IgD-negative memory B cell (primary cell): ENCODE measurements at regions not wholly inside any gene's neighbourhood (a gene's known extent, or its start where the extent isn't known, plus 50 kb on each side); places are given as distances from the start of the nearest gene placed in this dataset.
"Not testable (repeated sequence)": the region's sequence is repeated elsewhere in the genome, so short reads cannot be mapped to it uniquely, and the experiment has no call there.

Experiments used
- H3K27ac Mint-ChIP-seq, 3 donors: one replicate each; pipeline ENCODE4 v1.8.0; 2020 to 2022; ENCODE audit warnings: mild to moderate bottlenecking in 3 of 3, mixed read lengths in 3 of 3, moderate library complexity in 1 of 3
- H3K27me3 Mint-ChIP-seq: one replicate; pipeline ENCODE4 v1.8.0; 2021; ENCODE audit warnings: mixed read lengths
- H3K36me3 Mint-ChIP-seq: one replicate; pipeline ENCODE4 v1.8.0; 2020; ENCODE audit warnings: mild to moderate bottlenecking, mixed read lengths
- H3K4me1 Mint-ChIP-seq, 3 donors: one replicate each; pipeline ENCODE4 v1.8.0; 2020 to 2022; ENCODE audit warnings: mixed read lengths in 3 of 3, mild to moderate bottlenecking in 1 of 3
- H3K4me3 Mint-ChIP-seq, 4 donors: one replicate each; pipeline ENCODE4 v1.8.0; 2020 to 2022; ENCODE audit warnings: mild to moderate bottlenecking in 4 of 4, mixed read lengths in 4 of 4, moderate library complexity in 3 of 4
- H3K9me3 Mint-ChIP-seq, 3 donors: one replicate each; pipeline ENCODE4 v1.8.0; 2020 to 2021; ENCODE audit warnings: mixed read lengths in 3 of 3, mild to moderate bottlenecking in 1 of 3

DNA sequence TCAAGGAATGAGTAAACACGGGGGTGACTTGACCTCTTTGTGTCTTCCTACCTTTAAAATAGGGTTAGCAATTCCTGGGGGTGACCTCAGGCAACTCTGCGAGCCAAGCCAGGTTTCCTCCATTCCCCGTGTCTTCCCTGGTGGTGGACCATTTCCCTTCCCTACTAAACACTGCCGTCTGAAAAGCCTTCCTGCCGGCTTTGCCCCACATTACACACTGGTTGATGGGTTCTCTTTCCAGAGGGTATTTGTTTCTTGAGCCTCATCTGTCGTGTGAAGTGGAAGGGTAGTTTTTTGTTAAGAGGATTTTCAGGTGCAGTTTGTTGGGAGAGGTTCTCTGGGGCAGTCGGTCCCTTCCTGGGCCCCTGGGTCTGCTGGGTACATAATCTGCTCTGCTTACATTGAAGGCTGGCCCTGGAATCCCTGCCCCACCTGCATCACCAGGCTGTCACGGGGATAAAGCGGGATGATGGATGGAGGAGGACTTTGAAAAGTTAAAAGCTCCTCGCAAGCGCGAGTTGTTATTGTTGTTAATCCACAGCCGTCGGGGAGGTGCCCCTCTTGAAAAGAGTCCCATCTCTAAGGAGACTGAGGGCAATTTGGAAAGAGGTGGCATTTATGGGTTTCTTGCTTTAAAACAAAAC lies 175.4 kb upstream of the SPRED2 start:
- Mint-ChIP-seq H3K9me3 (peaks cover 0 to 2% (median 0%) of the 10 kb centered on the region in 3 donors), H3K4me1 (peaks cover 22 to 44% (median 42%) of the 10 kb centered on the region in 3 donors), H3K36me3 (no peaks in the 10 kb centered on the region), H3K27ac (peak overlapping the region in 1 of 3 donors; percentile 13), H3K27me3 (no peaks in the 10 kb centered on the region), H3K4me3 (peak overlapping the region in 1 of 4 donors; percentile 79)

DNA sequence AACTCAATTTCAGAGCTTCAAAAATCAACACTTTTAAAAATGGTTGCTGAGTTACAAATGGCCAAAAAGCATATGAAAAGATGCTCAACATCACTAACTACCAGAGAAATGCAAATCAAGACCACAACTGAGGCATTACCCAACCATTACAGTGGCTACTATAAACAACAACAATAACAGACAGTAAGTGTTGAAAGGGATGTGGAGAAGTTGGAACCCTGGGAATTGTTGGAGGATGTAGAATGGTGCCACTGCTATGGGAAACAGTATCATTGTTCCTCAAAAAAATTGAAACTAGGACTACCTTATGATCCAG lies 173.3 kb upstream of the SPRED2 start:
- Mint-ChIP-seq H3K9me3 (peaks cover 0 to 2% (median 0%) of the 10 kb centered on the region in 3 donors), H3K27ac (peak overlapping the region; percentile 1 to 85 (median 33)), H3K4me1 (peaks cover 22 to 48% (median 38%) of the 10 kb centered on the region in 3 donors), H3K27me3 (no peaks in the 10 kb centered on the region), H3K4me3 (peak overlapping the region; percentile 36 to 92 (median 56)), H3K36me3 (no peaks in the 10 kb centered on the region)

DNA sequence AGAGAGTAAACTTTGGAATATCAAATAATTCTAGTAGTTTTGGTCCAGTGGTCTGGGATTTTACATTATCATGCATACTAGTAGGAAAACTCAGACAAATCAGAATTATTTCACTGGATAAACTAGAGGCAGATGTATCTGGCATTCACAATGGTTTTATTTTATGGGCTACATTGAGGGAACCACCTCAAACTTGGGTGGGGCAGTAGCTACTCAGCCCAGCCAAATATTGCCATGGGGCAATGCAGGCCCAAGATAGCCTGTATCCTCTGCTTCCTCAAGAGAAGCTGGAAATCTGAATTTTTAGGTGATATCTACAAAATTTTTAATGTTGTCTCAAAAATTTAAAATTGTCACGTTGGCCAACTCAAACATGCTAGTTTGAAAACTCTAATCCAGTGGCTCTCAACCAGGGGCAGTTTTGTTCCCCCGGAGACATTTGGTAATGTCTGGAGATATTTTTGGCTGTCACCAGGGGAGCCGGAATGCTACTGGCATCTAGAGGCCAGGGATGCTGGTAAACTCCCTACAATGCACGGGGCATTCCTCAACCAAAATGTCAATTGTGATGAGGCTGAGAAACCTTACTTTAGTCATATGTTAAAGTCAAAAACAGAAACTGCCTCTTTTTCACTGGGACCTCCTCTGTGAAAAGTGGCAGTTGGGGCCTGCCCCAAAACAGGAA lies 172.8 kb upstream of the SPRED2 start:
- no peaks in the 10 kb centered on the region for H3K27me3 Mint-ChIP-seq
- H3K36me3 Mint-ChIP-seq = no peaks in the 10 kb centered on the region
- H3K4me1 Mint-ChIP-seq = peaks cover 22 to 48% (median 38%) of the 10 kb centered on the region in 3 donors
- peak overlapping the region in 1 of 4 donors; percentile 92 for H3K4me3 Mint-ChIP-seq
- H3K9me3 Mint-ChIP-seq = peaks cover 0 to 2% (median 0%) of the 10 kb centered on the region in 3 donors
- H3K27ac Mint-ChIP-seq = peak overlapping the region in 1 of 3 donors; percentile 33

DNA sequence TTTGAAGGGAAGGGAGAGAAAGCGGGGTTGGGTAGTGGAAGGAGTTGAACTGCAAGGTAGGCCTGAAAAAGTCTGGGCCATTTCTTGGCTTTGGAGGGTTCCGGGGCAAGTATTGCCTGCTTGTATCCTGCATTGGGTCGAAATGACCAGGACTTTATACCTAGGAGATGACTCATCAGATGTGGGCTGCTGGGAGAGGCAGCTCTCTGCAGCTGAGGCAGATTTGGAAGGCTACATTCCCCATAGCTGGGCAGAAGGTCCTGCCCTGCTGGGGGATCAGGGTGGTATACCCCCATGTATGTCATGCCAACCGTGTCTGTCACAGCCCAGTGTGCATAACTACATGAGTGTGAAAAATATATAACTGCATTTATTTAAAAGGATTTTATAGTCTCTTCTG lies 171.8 kb upstream of the SPRED2 start:
- H3K36me3 Mint-ChIP-seq = no peaks in the 10 kb centered on the region

DNA sequence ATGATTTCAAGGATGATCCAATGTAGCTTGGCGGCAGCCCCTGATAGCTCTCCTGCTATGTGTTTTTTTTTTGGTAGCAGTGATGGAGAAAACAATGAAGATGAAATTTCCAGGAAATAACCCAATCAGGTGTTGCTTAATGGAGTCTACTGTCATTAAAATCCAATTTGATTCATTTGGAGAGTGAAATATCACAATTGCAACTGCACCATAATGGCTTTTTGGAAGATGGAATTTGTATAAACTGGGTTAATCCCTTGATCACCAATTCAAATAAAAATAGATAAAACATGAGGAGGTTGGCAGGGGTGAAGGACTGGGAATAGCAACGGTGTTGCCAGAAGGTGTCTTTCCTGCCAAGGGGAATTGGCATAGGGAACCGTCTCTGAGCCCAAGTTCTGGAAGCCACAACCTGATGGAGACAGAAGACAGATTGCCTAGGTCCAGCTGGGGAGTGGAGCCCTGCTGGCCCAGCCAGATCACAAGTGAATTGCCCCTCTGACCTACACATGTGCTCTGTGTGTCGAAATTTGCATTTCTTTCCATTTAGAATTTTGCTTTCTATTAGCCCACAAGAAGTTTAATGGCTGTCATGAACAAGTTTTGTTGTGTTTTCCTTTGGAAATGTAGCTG lies 170.3 kb upstream of the SPRED2 start:
- Mint-ChIP-seq H3K9me3 (peaks cover 0 to 2% (median 0%) of the 10 kb centered on the region in 3 donors), H3K4me1 (peaks cover 22 to 44% (median 33%) of the 10 kb centered on the region in 3 donors), H3K27ac (peak overlapping the region in 2 of 3 donors; percentile 21 to 35), H3K36me3 (peaks cover 4% of the 10 kb centered on the region), H3K4me3 (peak overlapping the region in 1 of 4 donors; percentile 50), H3K27me3 (no peaks in the 10 kb centered on the region)

More for the DNA sequence above, 171.8 kb upstream of the SPRED2 start:
- H3K27me3 Mint-ChIP-seq = no peaks in the 10 kb centered on the region
- H3K4me3 Mint-ChIP-seq = peak overlapping the region in 2 of 4 donors; percentile 48 to 92
- peak overlapping the region in 1 of 3 donors; percentile 16 for H3K27ac Mint-ChIP-seq
- H3K4me1 Mint-ChIP-seq = peaks cover 22 to 48% (median 38%) of the 10 kb centered on the region in 3 donors
- H3K9me3 Mint-ChIP-seq = peaks cover 0 to 2% (median 0%) of the 10 kb centered on the region in 3 donors

DNA sequence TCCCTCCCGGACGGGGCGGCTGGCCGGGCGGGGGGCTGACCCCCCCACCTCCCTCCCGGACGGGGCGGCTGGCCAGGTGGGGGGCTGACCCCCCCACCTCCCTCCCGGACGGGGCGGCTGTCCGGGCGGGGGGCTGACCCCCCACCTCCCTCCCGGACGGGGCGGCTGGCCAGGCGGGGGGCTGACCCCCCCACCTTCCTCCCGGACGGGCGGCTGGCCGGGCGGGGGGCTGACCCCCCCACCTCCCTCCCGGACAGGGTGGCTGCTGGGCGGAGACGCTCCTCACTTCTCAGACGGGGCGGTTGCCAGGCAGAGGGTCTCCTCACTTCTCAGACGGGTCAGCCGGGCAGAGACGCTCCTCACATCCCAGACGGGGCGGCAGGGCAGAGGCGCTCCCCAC lies 168.5 kb upstream of the SPRED2 start:
- H3K27me3 Mint-ChIP-seq, H3K27ac Mint-ChIP-seq, H3K9me3 Mint-ChIP-seq, H3K36me3 Mint-ChIP-seq, H3K4me3 Mint-ChIP-seq: not testable (repeated sequence)
- H3K4me1 Mint-ChIP-seq = peaks cover 14 to 28% (median 18%) of the 10 kb centered on the region in 3 donors

DNA sequence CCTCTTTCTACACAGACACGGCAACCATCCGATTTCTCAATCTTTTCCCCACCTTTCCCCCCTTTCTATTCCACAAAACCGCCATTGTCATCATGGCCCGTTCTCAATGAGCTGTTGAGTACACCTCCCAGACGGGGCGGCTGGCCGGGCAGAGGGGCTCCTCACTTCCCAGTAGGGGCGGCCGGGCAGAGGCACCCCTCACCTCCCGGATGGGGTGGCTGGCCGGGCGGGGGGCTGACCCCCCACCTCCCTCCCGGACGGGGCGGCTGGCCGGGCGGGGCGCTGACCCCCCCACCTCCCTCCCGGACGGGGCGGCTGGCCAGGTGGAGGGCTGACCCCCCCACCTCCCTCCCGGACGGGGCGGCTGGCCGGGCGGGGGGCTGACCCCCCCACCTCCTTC lies 168.0 kb upstream of the SPRED2 start:
- H3K4me3 Mint-ChIP-seq, H3K27ac Mint-ChIP-seq, H3K9me3 Mint-ChIP-seq, H3K27me3 Mint-ChIP-seq, H3K36me3 Mint-ChIP-seq: not testable (repeated sequence)
- peaks cover 13 to 23% (median 14%) of the 10 kb centered on the region in 3 donors for H3K4me1 Mint-ChIP-seq

DNA sequence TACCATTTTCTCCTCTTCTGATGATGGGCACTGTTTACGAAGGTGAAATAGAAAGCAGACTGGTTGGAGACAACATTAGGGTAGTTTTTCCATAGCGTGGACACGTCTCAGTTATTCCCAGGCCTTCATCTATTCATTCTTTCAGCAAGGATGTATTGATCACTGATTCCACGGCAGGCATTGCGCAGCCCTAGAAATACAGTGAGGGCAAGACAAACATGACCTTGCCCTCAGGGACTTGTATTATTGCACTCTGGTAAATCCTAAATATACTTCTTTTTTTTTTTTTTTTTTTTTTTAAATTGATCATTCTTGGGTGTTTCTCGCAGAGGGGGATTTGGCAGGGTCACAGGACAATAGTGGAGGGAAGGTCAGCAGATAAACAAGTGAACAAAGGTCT lies 167.3 kb upstream of the SPRED2 start:
- Mint-ChIP-seq H3K9me3 (peaks cover 0 to 2% (median 0%) of the 10 kb centered on the region in 3 donors), H3K36me3 (peaks cover 4% of the 10 kb centered on the region), H3K4me1 (peaks cover 10 to 18% (median 12%) of the 10 kb centered on the region in 3 donors), H3K27ac (no peak overlapping the region), H3K27me3 (no peaks in the 10 kb centered on the region), H3K4me3 (no peak overlapping the region)

DNA sequence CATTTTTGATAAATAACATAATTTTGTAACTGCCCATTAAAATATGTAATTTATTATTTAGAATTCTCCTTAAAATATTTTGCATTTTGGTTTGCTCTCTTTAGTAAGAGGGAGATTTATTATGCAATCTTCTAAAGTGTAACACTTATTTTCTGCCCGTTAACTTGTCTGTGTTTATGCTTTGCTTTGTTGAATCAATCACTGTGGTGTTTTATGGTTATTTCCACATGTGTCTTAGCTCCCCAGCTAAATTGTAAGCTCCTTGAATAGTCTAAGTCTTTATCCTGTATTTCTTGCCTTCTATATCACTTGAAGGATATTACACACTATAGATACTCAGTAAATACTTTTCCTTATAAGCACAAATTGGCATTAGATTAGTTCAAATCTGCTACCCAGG lies 166.6 kb upstream of the SPRED2 start:
- Mint-ChIP-seq H3K9me3 (peaks cover 0 to 4% (median 2%) of the 10 kb centered on the region in 3 donors), H3K27me3 (no peaks in the 10 kb centered on the region), H3K4me3 (no peak overlapping the region), H3K27ac (no peak overlapping the region), H3K4me1 (peaks cover 4 to 13% (median 6%) of the 10 kb centered on the region in 3 donors), H3K36me3 (peaks cover 4% of the 10 kb centered on the region)

DNA sequence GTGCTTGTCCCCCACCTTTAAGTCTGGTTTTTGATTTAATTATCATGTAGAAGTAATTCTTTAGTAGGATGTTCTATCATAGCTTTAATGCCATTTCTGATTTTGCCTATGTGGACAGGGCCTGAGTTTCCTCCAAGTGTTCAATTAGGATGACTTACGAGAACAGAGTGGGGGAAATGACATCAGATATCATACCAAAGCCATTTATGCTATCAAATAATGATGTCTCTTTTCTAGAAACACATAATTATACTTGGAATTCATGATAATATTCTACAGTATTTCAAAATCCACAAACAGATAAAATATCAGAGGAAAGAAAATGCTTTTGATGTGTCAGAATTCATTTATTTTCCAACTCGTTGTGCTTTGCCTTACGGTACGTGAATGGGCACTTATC lies 165.9 kb upstream of the SPRED2 start:
- Mint-ChIP-seq H3K9me3 (peaks cover 0 to 5% (median 4%) of the 10 kb centered on the region in 3 donors), H3K27ac (no peak overlapping the region), H3K4me1 (peaks cover 0 to 8% (median 0%) of the 10 kb centered on the region in 3 donors), H3K27me3 (no peaks in the 10 kb centered on the region), H3K36me3 (peaks cover 4% of the 10 kb centered on the region), H3K4me3 (no peak overlapping the region)

DNA sequence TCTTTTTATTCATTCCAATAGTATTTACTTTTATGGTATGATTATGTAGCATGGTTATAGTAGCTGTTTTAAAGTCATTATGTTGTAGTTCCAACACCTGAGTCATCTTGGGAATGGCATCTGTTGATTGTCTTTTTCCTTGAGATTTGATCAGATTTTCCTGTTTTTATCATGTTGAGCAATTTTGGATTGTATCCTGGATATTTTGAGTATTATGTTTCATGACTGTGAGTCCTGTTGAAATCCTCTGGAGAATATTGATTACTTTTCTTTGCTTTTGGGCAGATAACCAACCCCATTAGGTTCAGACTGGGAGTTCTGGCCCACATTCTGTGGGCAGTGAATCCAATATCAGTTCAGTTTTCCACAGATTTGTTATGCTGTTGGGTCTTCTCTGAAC lies 163.2 kb upstream of the SPRED2 start:
- Mint-ChIP-seq H3K27me3 (no peaks in the 10 kb centered on the region), H3K27ac (no peak overlapping the region), H3K4me1 (no peaks in the 10 kb centered on the region), H3K9me3 (peaks cover 2 to 5% (median 4%) of the 10 kb centered on the region in 3 donors), H3K36me3 (peaks cover 4% of the 10 kb centered on the region), H3K4me3 (no peak overlapping the region)

DNA sequence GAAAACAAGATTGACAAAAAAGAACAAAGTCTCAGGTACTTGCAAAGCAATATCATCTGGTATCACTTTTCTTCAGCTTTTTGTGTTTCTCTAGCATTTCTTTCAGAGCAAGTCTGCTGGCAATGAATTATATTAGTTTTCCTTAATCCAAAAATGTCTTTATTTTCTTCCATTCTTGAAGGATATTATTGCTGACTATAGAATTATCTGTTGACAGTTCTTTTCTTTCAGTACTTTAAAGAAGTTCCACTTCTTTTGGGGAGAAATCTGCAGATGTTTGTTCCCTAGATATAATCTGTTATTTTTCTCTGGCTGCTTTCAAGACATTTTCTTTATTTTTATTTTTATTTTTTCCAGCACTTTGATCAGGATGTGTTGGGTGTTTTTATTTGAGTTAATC lies 161.8 kb upstream of the SPRED2 start:
- Mint-ChIP-seq H3K4me1 (no peaks in the 10 kb centered on the region), H3K4me3 (no peak overlapping the region), H3K36me3 (peaks cover 4% of the 10 kb centered on the region)

DNA sequence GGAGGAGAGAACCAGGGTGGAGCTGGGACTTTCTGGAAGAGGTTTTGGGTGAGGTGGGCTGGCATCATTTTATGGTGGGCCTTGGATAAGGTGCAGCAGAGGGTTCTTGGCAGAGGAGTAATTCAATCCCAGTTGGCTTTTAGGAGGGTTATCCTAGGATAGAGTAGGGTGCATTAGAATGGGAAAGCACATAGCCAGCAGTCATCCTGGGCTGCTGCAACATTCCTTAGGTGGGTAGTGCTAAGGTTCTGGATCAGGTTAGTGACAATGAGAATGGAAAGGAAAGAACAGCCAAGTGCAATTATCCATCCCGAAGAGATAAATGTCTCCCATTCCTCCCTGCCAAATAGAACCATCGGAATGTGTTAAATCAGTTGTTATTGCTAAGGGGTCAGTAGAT lies 157.3 kb upstream of the SPRED2 start:
- Mint-ChIP-seq H3K4me1 (no peaks in the 10 kb centered on the region), H3K9me3 (peaks cover 4 to 9% (median 6%) of the 10 kb centered on the region in 3 donors), H3K27me3 (no peaks in the 10 kb centered on the region), H3K36me3 (peaks cover 1% of the 10 kb centered on the region), H3K27ac (no peak overlapping the region), H3K4me3 (no peak overlapping the region)

More for the DNA sequence above, 161.8 kb upstream of the SPRED2 start:
- Mint-ChIP-seq H3K27ac (no peak overlapping the region), H3K9me3 (peaks cover 2 to 6% (median 5%) of the 10 kb centered on the region in 3 donors), H3K27me3 (no peaks in the 10 kb centered on the region)

DNA sequence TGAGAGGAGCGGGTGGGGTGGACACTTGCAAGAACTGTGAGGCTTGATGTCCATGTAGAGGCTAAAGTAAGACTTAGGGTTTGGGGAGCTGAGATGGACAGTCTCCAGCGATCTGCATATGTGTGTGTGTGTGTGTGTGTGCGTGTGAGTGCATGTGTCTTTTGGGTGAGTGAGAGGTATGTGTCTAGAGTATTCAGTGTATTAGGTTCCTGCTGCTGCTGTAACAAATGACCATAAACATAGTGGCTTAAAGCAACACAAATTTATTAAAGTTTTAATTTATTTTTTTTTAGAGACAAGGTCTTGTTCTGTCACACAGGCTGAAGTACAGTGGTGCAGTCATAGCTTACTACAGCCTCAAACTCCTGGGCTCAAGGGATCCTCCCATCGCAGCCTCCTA lies 155.4 kb upstream of the SPRED2 start:
- no peak overlapping the region for H3K4me3 Mint-ChIP-seq
- H3K4me1 Mint-ChIP-seq = no peaks in the 10 kb centered on the region
- H3K27ac Mint-ChIP-seq = no peak overlapping the region
- H3K9me3 Mint-ChIP-seq = peaks cover 4% of the 10 kb centered on the region in 3 donors
- peaks cover 1% of the 10 kb centered on the region for H3K36me3 Mint-ChIP-seq
- H3K27me3 Mint-ChIP-seq = no peaks in the 10 kb centered on the region

DNA sequence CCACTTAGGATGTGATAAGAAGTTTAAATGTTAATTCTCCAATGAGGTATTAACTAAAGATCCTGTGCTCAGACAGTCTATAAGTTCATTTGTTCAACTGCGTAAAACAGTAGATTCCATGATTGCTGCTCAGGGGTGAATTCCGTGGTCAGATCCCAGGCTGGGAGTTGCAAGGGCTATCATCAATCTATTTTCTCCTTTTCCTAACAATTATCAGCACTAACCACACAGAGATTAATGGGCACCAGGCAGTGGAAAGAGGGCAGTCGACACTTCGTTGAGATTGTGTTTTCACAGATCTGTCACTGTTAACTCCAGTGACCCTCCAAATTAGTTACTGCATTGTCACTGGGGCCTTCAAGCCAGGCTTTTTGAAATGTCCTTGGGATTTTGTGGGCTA lies 154.1 kb upstream of the SPRED2 start:
- no peak overlapping the region for H3K4me3 Mint-ChIP-seq
- peak overlapping the region in 1 of 3 donors; percentile 43 for H3K27ac Mint-ChIP-seq
- peaks cover 3% of the 10 kb centered on the region for H3K27me3 Mint-ChIP-seq
- H3K4me1 Mint-ChIP-seq = no peaks in the 10 kb centered on the region
- peaks cover 4% of the 10 kb centered on the region in 3 donors for H3K9me3 Mint-ChIP-seq
- peaks cover 1% of the 10 kb centered on the region for H3K36me3 Mint-ChIP-seq
